Esophagus squamous epithelium (tissue), 5 donors: ENCODE measurements at regions not wholly inside any gene's neighbourhood (a gene's known extent, or its start where the extent isn't known, plus 50 kb on each side); places are given as distances from the start of the nearest gene placed in this dataset.
"Not testable (repeated sequence)": the region's sequence is repeated elsewhere in the genome, so short reads cannot be mapped to it uniquely, and the experiment has no call there.

ENCODE experiments used
- DNase-seq: peaks from one replicate; lab custom pipeline; 2025; lab: John Stamatoyannopoulos, UW
- H3K27ac ChIP-seq, 4 donors: fragments of 200-600 bp; sonication (generic); one replicate each; pipeline ENCODE4 v1.5.1; 2016 to 2019; ENCODE audit warnings: mild to moderate bottlenecking in 1 of 4
- H3K27me3 ChIP-seq, 4 donors: fragments of 200-600 bp; sonication (generic); 1 replicate in 3 of 4; 2 replicates in 1 of 4; pipeline versions ENCODE4 v1.5.1 to v1.6.0; 2017 to 2021; ENCODE audit warnings: antibody characterized with exemption in 1 of 4
- H3K36me3 ChIP-seq, 3 donors: fragments of 200-600 bp; sonication (generic); one replicate each; pipeline ENCODE4 v1.5.1; 2016 to 2019
- H3K4me1 ChIP-seq, 3 donors: fragments of 200-600 bp; sonication (generic); one replicate each; pipeline ENCODE4 v1.5.1; 2017 to 2019
- H3K4me3 ChIP-seq, 4 donors: fragments of 200-600 bp; sonication (generic); 1 replicate in 3 of 4; 2 replicates in 1 of 4; pipeline ENCODE4 v1.5.1; 2016 to 2019; ENCODE audit warnings: mild to moderate bottlenecking in 2 of 4, moderate library complexity in 1 of 4
- H3K9me3 ChIP-seq, 3 donors: fragments of 200-600 bp; sonication (generic); one replicate each; pipeline ENCODE4 v1.5.1; 2016 to 2019
- CTCF ChIP-seq, 6 experiments: fragments of 450-650 bp in 4 of 6; fragments of 200-600 bp in 2 of 6; sonication (generic) in 2 of 6; IDR thresholded peaks; one replicate each; pipeline ENCODE4 v1.5.1; 2016 to 2019; ENCODE audit warnings: antibody characterized with exemption in 6 of 6, mild to moderate bottlenecking in 4 of 6, moderate library complexity in 4 of 6
- POLR2A ChIP-seq, 4 donors: fragments of 450-650 bp; IDR thresholded peaks; one replicate each; pipeline ENCODE4 v1.6.1; 2017; ENCODE audit warnings: antibody characterized with exemption in 4 of 4, mild to moderate bottlenecking in 4 of 4, moderate library complexity in 3 of 4
- WGBS, 2 donors: methylation state at CpG; one replicate each; pipeline ENCODE4 v1.1.5; 2018; 5-methylcytosine and 5-hydroxymethylcytosine counted together
- intact Hi-C: fragments of 100-400 bp; cut with DNase I; formaldehyde crosslinking; loops from one replicate; pipeline ENCODE4 v1.15.0; 2022
- donor health status: DM: yes; HTN: yes; CAD: no.

GRCh38 chr1:105073660-105074059 lies 1324.0 kb downstream of the AMY1C start:
- Histone ChIP-seq H3K36me3 (no peaks in the 10 kb centered on the region), H3K9me3 (no peaks in the 10 kb centered on the region), H3K27me3 (no peaks in the 10 kb centered on the region), H3K27ac (no peak overlapping the region), H3K4me1 (no peaks in the 10 kb centered on the region), H3K4me3 (no peak overlapping the region)
- DNase-seq: no peak
- intact Hi-C loops: no loop called here
- TF ChIP-seq POLR2A (IDR thresholded peaks at IDR 0.05): no peak
- no peak for TF ChIP-seq CTCF (IDR thresholded peaks at IDR 0.05)

GRCh38 chr1:105083611-105084010 lies 1333.9 kb downstream of the AMY1C start:
- intact Hi-C loops: no loop called here
- Histone ChIP-seq H3K27me3 (no peaks in the 10 kb centered on the region), H3K36me3 (no peaks in the 10 kb centered on the region), H3K4me3 (no peak overlapping the region), H3K4me1 (no peaks in the 10 kb centered on the region), H3K9me3 (no peaks in the 10 kb centered on the region), H3K27ac (no peak overlapping the region)
- WGBS, 2 donors: 61 to 68% methylated on average over 4 of the region's 4 CpGs
- DNase-seq: no peak
- no peak for TF ChIP-seq CTCF (IDR thresholded peaks at IDR 0.05)
- no peak for TF ChIP-seq POLR2A (IDR thresholded peaks at IDR 0.05)

GRCh38 chr1:105087506-105087905 lies 1337.8 kb downstream of the AMY1C start:
- Histone ChIP-seq H3K36me3 (no peaks in the 10 kb centered on the region), H3K4me1 (no peaks in the 10 kb centered on the region), H3K9me3 (no peaks in the 10 kb centered on the region), H3K27me3 (no peaks in the 10 kb centered on the region), H3K27ac (no peak overlapping the region), H3K4me3 (no peak overlapping the region)
- 42 to 57% methylated on average over 7 of the region's 7 CpGs for WGBS, 2 donors
- DNase-seq: no peak
- intact Hi-C loops: no loop called here
- TF ChIP-seq POLR2A (IDR thresholded peaks at IDR 0.05): no peak

- no peaks in the 10 kb centered on the region for H3K4me1 ChIP-seq
- H3K27ac ChIP-seq: no peak overlapping the region
- no peak overlapping the region for H3K4me3 ChIP-seq
- 70 to 83% methylated on average over 1 of the region's 1 CpG for WGBS, 2 donors
- intact Hi-C loops: no loop called here
- no peak for DNase-seq
- H3K9me3 ChIP-seq: peaks cover 0 to 4% (median 0%) of the 10 kb centered on the region in 3 donors
- TF ChIP-seq POLR2A (IDR thresholded peaks at IDR 0.05): no peak
- no peak for TF ChIP-seq CTCF (IDR thresholded peaks at IDR 0.05)
- H3K27me3 ChIP-seq: no peaks in the 10 kb centered on the region
- H3K36me3 ChIP-seq: no peaks in the 10 kb centered on the region
Observed at GRCh38 chr1:105088166-105088565, 1338.5 kb downstream of the AMY1C start.

GRCh38 chr1:105093893-105094292 lies 1344.2 kb downstream of the AMY1C start:
- 95 to 96% methylated on average over 1 of the region's 1 CpG for WGBS, 2 donors
- DNase-seq, H3K27ac ChIP-seq, H3K9me3 ChIP-seq, H3K36me3 ChIP-seq, H3K4me1 ChIP-seq, H3K27me3 ChIP-seq, intact Hi-C loops, H3K4me3 ChIP-seq: not testable (repeated sequence)

GRCh38 chr1:105100102-105100501 lies 1350.4 kb downstream of the AMY1C start:
- DNase-seq: no peak
- Histone ChIP-seq H3K36me3 (no peaks in the 10 kb centered on the region), H3K9me3 (no peaks in the 10 kb centered on the region), H3K4me1 (no peaks in the 10 kb centered on the region), H3K4me3 (no peak overlapping the region), H3K27ac (no peak overlapping the region), H3K27me3 (no peaks in the 10 kb centered on the region)
- WGBS, 2 donors: 42 to 44% methylated on average over 1 of the region's 1 CpG
- no peak for TF ChIP-seq CTCF (IDR thresholded peaks at IDR 0.05)
- no peak for TF ChIP-seq POLR2A (IDR thresholded peaks at IDR 0.05)
- intact Hi-C loops: no loop called here
